HG03025 (cell line): ENCODE measurements at regions not wholly inside any gene's neighbourhood (a gene's known extent, or its start where the extent isn't known, plus 50 kb on each side); places are given as distances from the start of the nearest gene placed in this dataset.
A peak's percentile ranks its signal among the peaks of the same experiment; 100 is the strongest.
"Not testable (repeated sequence)": the region's sequence is repeated elsewhere in the genome, so short reads cannot be mapped to it uniquely, and the experiment has no call there.

Experiments used
- ATAC-seq: cut with Tn5 transposase; IDR thresholded peaks from one replicate; pipeline ENCODE4 v1.9.1; 2021; ENCODE audit warnings: mild to moderate bottlenecking, moderate library complexity; ENCODE audit not compliant: unreplicated experiment, low FRiP score

- peak; percentile 76 for ATAC-seq
Observed at GRCh38 chr10:8331896-8332729, 277.6 kb downstream of the GATA3 start.

- ATAC-seq: no peak
Observed at GRCh38 chr10:8332730-8333111, 278.2 kb downstream of the GATA3 start.

GRCh38 chr10:8334631-8335030, 280.1 kb downstream of the GATA3 start:
- ATAC-seq: no peak

- no peak for ATAC-seq
Observed at GRCh38 chr10:8336629-8337331, 282.3 kb downstream of the GATA3 start.

GRCh38 chr10:8337332-8337651, 282.8 kb downstream of the GATA3 start:
- ATAC-seq: no peak

GRCh38 chr10:8338177-8338766, 283.8 kb downstream of the GATA3 start:
- ATAC-seq: no peak

- ATAC-seq: no peak
Observed at GRCh38 chr10:8344756-8345155, 290.3 kb downstream of the GATA3 start.

GRCh38 chr10:8346861-8347260, 292.4 kb downstream of the GATA3 start:
- no peak for ATAC-seq

GRCh38 chr10:8347614-8348013, 293.1 kb downstream of the GATA3 start:
- ATAC-seq: not testable (repeated sequence)

- no peak for ATAC-seq
Observed at GRCh38 chr10:8349610-8350249, 295.2 kb downstream of the GATA3 start.

- no peak for ATAC-seq
Observed at GRCh38 chr10:8350250-8350967, 295.9 kb downstream of the GATA3 start.

GRCh38 chr10:8352171-8353075, 297.9 kb downstream of the GATA3 start:
- ATAC-seq: no peak

GRCh38 chr10:8356283-8356682, 301.8 kb downstream of the GATA3 start:
- no peak for ATAC-seq

- ATAC-seq: no peak
Observed at GRCh38 chr10:8359467-8359866, 305.0 kb downstream of the GATA3 start.

GRCh38 chr10:8360365-8360764, 305.9 kb downstream of the GATA3 start:
- ATAC-seq: no peak

GRCh38 chr10:8360814-8361509, 306.5 kb downstream of the GATA3 start:
- no peak for ATAC-seq

- no peak for ATAC-seq
Observed at GRCh38 chr10:8361510-8361844, 307.0 kb downstream of the GATA3 start.

GRCh38 chr10:8365935-8366911, 311.7 kb downstream of the GATA3 start:
- no peak for ATAC-seq
